GM23248 (cell line): ENCODE measurements at regions not wholly inside any gene's neighbourhood (a gene's known extent, or its start where the extent isn't known, plus 50 kb on each side); places are given as distances from the start of the nearest gene placed in this dataset.

Experiments used
- EZH2 ChIP-seq: fragments of 200-600 bp; sonication (generic); IDR thresholded peaks from 2 replicates; pipeline ENCODE4 v1.6.1; 2018; ENCODE audit warnings: antibody characterized with exemption, mild to moderate bottlenecking; ENCODE audit not compliant: insufficient read depth, poor library complexity, severe bottlenecking
- EZH2phosphoT487 ChIP-seq: fragments of 200-600 bp; sonication (generic); IDR thresholded peaks from 2 replicates; pipeline ENCODE4 v1.6.1; 2018; ENCODE audit warnings: antibody characterized with exemption, moderate library complexity, mild to moderate bottlenecking, low read depth; ENCODE audit not compliant: insufficient read depth

- TF ChIP-seq EZH2 (no peak), EZH2phosphoT487 (no peak)
These were observed 142.4 kb downstream of the ZIC5 start for GRCh38 chr13:99829161-99829560.
